ENCODE measurements at regions not wholly inside any gene's neighbourhood (a gene's known extent, or its start where the extent isn't known, plus 50 kb on each side); places are given as distances from the start of the nearest gene placed in this dataset.

DNA sequence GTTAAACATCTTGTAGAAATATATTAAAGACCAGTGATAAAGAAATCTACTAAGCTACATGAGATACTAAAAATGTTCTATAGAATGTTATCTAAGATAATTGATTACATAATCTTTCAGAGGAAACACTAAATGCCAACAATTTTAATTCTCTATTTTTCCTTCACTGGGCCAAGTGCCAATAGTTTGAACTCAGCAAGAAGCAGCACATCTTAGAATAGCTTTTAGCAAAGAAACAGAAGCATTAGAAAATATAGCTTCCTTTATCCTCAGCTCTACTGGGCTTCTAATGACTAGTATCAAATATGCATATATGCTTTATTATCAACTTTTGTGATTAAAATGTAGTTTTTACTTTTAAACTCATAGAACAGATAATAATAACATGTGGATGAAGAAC, 461.4 kb upstream of the USP15 start:
- intact Hi-C loops (cut with DNase I; ENCODE audit: low total_unique reads) = no loop called here
- DNase-seq (ENCODE audit: low spot score in 2 of 2) = no peak
- H3K4me3 ChIP-seq (ENCODE audit: low read depth, poor library complexity, severe bottlenecking) = no peak overlapping the region
- TF ChIP-seq, protein P1, sequence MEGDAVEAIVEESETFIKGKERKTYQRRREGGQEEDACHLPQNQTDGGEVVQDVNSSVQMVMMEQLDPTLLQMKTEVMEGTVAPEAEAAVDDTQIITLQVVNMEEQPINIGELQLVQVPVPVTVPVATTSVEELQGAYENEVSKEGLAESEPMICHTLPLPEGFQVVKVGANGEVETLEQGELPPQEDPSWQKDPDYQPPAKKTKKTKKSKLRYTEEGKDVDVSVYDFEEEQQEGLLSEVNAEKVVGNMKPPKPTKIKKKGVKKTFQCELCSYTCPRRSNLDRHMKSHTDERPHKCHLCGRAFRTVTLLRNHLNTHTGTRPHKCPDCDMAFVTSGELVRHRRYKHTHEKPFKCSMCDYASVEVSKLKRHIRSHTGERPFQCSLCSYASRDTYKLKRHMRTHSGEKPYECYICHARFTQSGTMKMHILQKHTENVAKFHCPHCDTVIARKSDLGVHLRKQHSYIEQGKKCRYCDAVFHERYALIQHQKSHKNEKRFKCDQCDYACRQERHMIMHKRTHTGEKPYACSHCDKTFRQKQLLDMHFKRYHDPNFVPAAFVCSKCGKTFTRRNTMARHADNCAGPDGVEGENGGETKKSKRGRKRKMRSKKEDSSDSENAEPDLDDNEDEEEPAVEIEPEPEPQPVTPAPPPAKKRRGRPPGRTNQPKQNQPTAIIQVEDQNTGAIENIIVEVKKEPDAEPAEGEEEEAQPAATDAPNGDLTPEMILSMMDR (IDR thresholded peaks at IDR 0.05) = no peak
- no peak for TF ChIP-seq POLR2A (IDR thresholded peaks at IDR 0.05)

DNA sequence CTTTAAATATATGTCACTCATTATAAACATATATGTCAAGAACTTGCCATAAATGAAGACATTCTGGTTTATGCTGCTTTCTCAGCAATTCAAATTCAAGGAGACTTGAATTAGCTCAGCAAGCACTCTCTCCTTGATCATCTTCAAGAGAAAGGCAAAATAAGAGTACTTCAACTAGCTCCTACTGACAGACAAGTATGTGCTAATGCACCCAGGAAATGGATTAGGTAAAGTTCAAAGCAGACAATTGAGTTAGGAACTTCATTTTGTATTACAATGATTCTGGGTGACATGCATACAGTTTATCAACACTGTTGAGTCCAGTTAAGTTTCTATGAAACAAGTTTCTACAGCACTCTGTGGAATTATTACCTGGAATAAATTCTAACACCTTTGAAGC, 455.9 kb upstream of the USP15 start:
- intact Hi-C loops (cut with DNase I; ENCODE audit: low total_unique reads) = no loop called here
- DNase-seq (ENCODE audit: low spot score in 2 of 2) = no peak
- H3K4me3 ChIP-seq (ENCODE audit: low read depth, poor library complexity, severe bottlenecking) = no peak overlapping the region
- TF ChIP-seq, protein P1 (IDR thresholded peaks at IDR 0.05) = no peak
- TF ChIP-seq POLR2A (IDR thresholded peaks at IDR 0.05) = no peak

DNA sequence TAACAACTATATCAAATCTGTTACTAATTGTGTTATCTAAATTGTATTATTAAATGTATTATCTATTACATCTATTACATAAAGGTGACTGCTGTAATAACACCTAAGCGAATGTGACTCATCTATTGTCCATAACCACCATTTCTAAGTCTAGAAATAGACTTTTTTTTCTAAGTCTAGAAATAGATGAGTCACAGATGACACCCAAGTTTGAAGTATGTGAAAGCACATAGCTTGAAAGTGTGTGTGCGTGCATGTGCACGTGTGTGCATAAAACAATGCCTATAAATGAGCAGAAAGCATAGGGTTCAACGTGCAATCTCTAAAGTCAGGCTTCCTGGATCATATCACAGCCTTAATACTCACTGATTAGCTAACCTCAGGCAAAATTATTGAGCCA, 451.3 kb upstream of the USP15 start:
- 84 to 88% methylated on average over 4 of the region's 4 CpGs for WGBS, 2 donors
- intact Hi-C loops (cut with DNase I; ENCODE audit: low total_unique reads) = no loop called here
- TF ChIP-seq POLR2A (IDR thresholded peaks at IDR 0.05) = no peak
- TF ChIP-seq, protein P1 (IDR thresholded peaks at IDR 0.05) = no peak
- H3K4me3 ChIP-seq (ENCODE audit: low read depth, poor library complexity, severe bottlenecking) = no peak overlapping the region
- no peak for DNase-seq (ENCODE audit: low spot score in 2 of 2)

DNA sequence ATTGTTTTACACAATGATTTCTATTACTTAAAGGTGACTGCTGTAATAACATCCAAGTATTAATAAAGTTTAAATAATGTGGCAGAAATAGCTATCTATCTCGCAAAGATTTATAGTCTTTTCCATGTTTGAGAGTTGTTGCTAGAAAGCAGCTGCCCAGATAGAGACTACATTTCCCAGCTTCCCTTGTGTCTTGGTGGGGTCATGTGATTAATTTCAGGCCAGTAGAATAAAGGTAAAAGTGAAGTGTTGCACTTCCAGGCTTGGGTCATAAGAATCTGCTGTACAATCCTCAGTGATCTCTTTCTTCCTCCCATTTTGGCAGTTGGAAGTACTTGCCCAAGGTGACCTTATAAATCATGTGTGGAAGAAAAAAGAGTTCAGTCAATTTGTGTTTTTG, 449.7 kb upstream of the USP15 start:
- intact Hi-C loops (cut with DNase I; ENCODE audit: low total_unique reads) = no loop called here
- 95 to 97% methylated on average over 1 of the region's 1 CpG for WGBS, 2 donors
- TF ChIP-seq POLR2A (IDR thresholded peaks at IDR 0.05) = no peak
- TF ChIP-seq, protein P1 (IDR thresholded peaks at IDR 0.05) = no peak
- no peak overlapping the region for H3K4me3 ChIP-seq (ENCODE audit: low read depth, poor library complexity, severe bottlenecking)
- DNase-seq (ENCODE audit: low spot score in 2 of 2) = no peak

DNA sequence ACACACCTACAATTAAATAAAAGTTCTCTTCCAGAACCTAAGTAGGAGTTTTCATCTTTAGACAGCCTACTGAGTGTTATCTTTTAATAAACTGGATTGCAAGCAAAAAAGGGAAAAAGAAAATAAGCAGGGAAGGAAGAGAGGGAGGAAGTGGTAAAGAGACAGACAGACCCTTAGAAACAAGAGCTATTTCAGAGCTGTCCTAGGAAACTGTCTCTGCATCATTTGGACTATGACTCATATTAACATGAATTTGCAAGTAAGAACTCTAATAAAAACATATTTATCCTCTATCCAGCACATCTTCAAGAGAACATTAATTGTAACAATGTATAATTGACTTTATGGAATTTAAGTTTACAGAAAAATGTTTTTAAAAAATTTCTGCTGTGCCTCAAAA, 438.8 kb upstream of the USP15 start:
- intact Hi-C loops (cut with DNase I; ENCODE audit: low total_unique reads) = no loop called here
- TF ChIP-seq POLR2A (IDR thresholded peaks at IDR 0.05) = no peak
- TF ChIP-seq, protein P1 (IDR thresholded peaks at IDR 0.05) = no peak
- no peak for DNase-seq (ENCODE audit: low spot score in 2 of 2)
- no peak overlapping the region for H3K4me3 ChIP-seq (ENCODE audit: low read depth, poor library complexity, severe bottlenecking)

DNA sequence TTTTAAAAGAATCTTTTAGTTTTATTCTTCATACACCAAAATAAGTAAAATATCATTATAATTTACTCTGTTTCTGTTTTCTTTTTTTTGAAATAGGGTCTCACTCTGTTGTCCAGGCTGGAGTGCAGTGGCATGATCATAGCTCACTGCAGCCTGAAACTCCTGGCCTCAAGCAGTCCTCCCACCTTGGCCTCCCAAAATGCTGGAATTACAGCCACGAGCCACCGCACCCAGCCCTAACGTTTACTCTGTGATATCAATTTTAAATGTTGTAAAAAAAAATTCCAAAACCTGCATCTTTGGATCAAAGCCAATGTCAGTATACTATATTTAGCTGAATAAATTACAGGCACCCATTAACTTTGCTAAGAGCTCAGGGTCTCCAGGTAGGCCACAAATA, 437.1 kb upstream of the USP15 start:
- no peak overlapping the region for H3K4me3 ChIP-seq (ENCODE audit: low read depth, poor library complexity, severe bottlenecking)
- TF ChIP-seq, protein P1 (IDR thresholded peaks at IDR 0.05) = no peak
- no peak for TF ChIP-seq POLR2A (IDR thresholded peaks at IDR 0.05)
- DNase-seq (ENCODE audit: low spot score in 2 of 2) = no peak
- intact Hi-C loops (cut with DNase I; ENCODE audit: low total_unique reads) = no loop called here
- 66 to 74% methylated on average over 3 of the region's 3 CpGs for WGBS, 2 donors
